Endothelial cell of umbilical vein (primary cell): ENCODE measurements at regions not wholly inside any gene's neighbourhood (a gene's known extent, or its start where the extent isn't known, plus 50 kb on each side); places are given as distances from the start of the nearest gene placed in this dataset.

Experiments used
- BruUV-seq: library from RNA; stranded (reverse); fragments of 400-500 nt; replicated peaks from 2 replicates; lab custom pipeline; 2021; lab: Mats Ljungman, UMichigan
- CTCF ChIA-PET: fragments of 300-600, 350-600 bp; sonication (Branson Sonifier 250); formaldehyde crosslinking; loops from one replicate; lab custom pipeline; 2021; ENCODE audit warnings: antibody characterized with exemption, inconsistent platforms; lab: Charles Lee
- POLR2A ChIA-PET: fragments of 300-600, 350-600 bp; sonication (Branson Sonifier 250); formaldehyde crosslinking; loops from one replicate; lab custom pipeline; 2021; ENCODE audit warnings: antibody characterized with exemption, inconsistent platforms; lab: Charles Lee
- DNase-seq: peaks from one replicate; pipeline ENCODE4 v3.0.0-alpha.2; 2011; ENCODE audit warnings: low read depth, low spot score
- FAIRE-seq: peaks from 2 replicates; lab custom pipeline; 2011; peaks lifted over from hg19 to GRCh38; lab: Jason Lieb, UNC
- H2AFZ ChIP-seq: 2 replicates; pipeline ENCODE4 v1.6.0; 2012; ENCODE audit warnings: low read depth, low read length, control low read depth, inconsistent platforms
- H3K27ac ChIP-seq: 2 replicates; pipeline ENCODE4 v1.5.1; 2011; ENCODE audit warnings: low read depth, mild to moderate bottlenecking, control low read depth, low read length, moderate library complexity; ENCODE audit not compliant: insufficient read depth
- H3K27me3 ChIP-seq, 2 experiments: 2 replicates each; pipeline versions ENCODE4 v1.6.0 to v1.6.1; 2011; ENCODE audit warnings: low read length in 2 of 2, mixed read lengths in 1 of 2; ENCODE audit not compliant: control insufficient read depth in 2 of 2, insufficient read depth in 2 of 2
- H3K36me3 ChIP-seq, 2 experiments: 2 replicates in 1 of 2; 3 replicates in 1 of 2; pipeline ENCODE4 v1.5.1; 2011; ENCODE audit warnings: low read length in 2 of 2, mild to moderate bottlenecking in 1 of 2, moderate library complexity in 1 of 2; ENCODE audit not compliant: control insufficient read depth in 2 of 2, insufficient read depth in 2 of 2; ENCODE audit errors: extremely low read depth in 1 of 2
- H3K4me1 ChIP-seq: 3 replicates; pipeline ENCODE4 v1.5.1; 2011; ENCODE audit warnings: mild to moderate bottlenecking, low read length; ENCODE audit not compliant: control insufficient read depth, insufficient read depth; ENCODE audit errors: extremely low read depth
- H3K4me2 ChIP-seq: 2 replicates; pipeline ENCODE4 v1.6.1; 2011; ENCODE audit warnings: low read length, control low read depth, mixed read lengths; ENCODE audit not compliant: insufficient read depth
- H3K4me3 ChIP-seq, 3 experiments: fragments of 200-600 bp in 1 of 3; sonication (generic), shearing (Covaris generic) in 1 of 3; replicated peaks in 1 of 3; 2 replicates each; pipeline ENCODE4 v1.5.1; 2011 to 2016; ENCODE audit warnings: control low read depth in 3 of 3, low read length in 3 of 3, mild to moderate bottlenecking in 2 of 3, inconsistent platforms in 1 of 3, low read depth in 1 of 3, moderate library complexity in 1 of 3; ENCODE audit not compliant: insufficient read depth in 1 of 3
- H3K79me2 ChIP-seq: 2 replicates; pipeline ENCODE4 v1.6.0; 2012; ENCODE audit warnings: low read length, inconsistent platforms; ENCODE audit not compliant: control insufficient read depth, insufficient read depth
- H3K9ac ChIP-seq: replicated peaks from 2 replicates; pipeline ENCODE3; 2011; ENCODE audit warnings: low read length, control low read depth; ENCODE audit not compliant: insufficient read depth; ENCODE audit errors: extremely low read depth
- H3K9me1 ChIP-seq: replicated peaks from 3 replicates; pipeline ENCODE4 v1.6.0; 2011; ENCODE audit warnings: mild to moderate bottlenecking, low read length; ENCODE audit not compliant: control insufficient read depth, insufficient read depth; ENCODE audit errors: extremely low read depth
- H3K9me3 ChIP-seq: replicated peaks from 2 replicates; pipeline ENCODE4 v1.5.1; 2012; ENCODE audit warnings: low read length, inconsistent platforms; ENCODE audit not compliant: control insufficient read depth, insufficient read depth
- H4K20me1 ChIP-seq: replicated peaks from 2 replicates; pipeline ENCODE3; 2011; ENCODE audit warnings: mild to moderate bottlenecking, low read length; ENCODE audit not compliant: control insufficient read depth, insufficient read depth; ENCODE audit errors: extremely low read depth
- CTCF ChIP-seq, 2 donors: IDR thresholded peaks; 1 replicate in 1 of 2; 2 replicates in 1 of 2; pipeline ENCODE4 v1.5.1; 2011; ENCODE audit warnings: low read length in 2 of 2, mild to moderate bottlenecking in 2 of 2, moderate library complexity in 2 of 2, control low read depth in 1 of 2, inconsistent platforms in 1 of 2, low read depth in 1 of 2; ENCODE audit not compliant: insufficient read depth in 1 of 2; ENCODE audit errors: extremely low read depth in 1 of 2
- EZH2 ChIP-seq: IDR thresholded peaks from 2 replicates; pipeline ENCODE4 v1.6.1; 2012; ENCODE audit warnings: borderline replicate concordance, low read depth, mild to moderate bottlenecking, moderate library complexity, low read length, inconsistent platforms; ENCODE audit not compliant: severe bottlenecking
- FOS ChIP-seq: IDR thresholded peaks from 2 replicates; pipeline ENCODE4 v1.6.1; 2011; ENCODE audit warnings: mild to moderate bottlenecking, low read length, moderate library complexity, borderline replicate concordance; ENCODE audit not compliant: insufficient read depth
- GATA2 ChIP-seq: IDR thresholded peaks from 2 replicates; pipeline ENCODE4 v1.7.0; 2011; ENCODE audit warnings: low read depth, mild to moderate bottlenecking, moderate library complexity, mixed read lengths, low read length; ENCODE audit not compliant: insufficient read length, insufficient read depth
- JUN ChIP-seq: IDR thresholded peaks from 2 replicates; pipeline ENCODE4 v1.6.1; 2011; ENCODE audit warnings: borderline replicate concordance, low read depth; ENCODE audit not compliant: insufficient read length, insufficient read depth
- MAX ChIP-seq: IDR thresholded peaks from 2 replicates; pipeline ENCODE4 v1.6.1; 2011; ENCODE audit not compliant: insufficient read depth, insufficient read length
- MYC ChIP-seq: IDR thresholded peaks from one replicate; pipeline ENCODE4 v1.6.1; 2011; ENCODE audit warnings: mild to moderate bottlenecking, low read depth, low read length
- POLR2A ChIP-seq: IDR thresholded peaks from 2 replicates; pipeline ENCODE4 v1.6.1; 2012; ENCODE audit warnings: low read depth, mild to moderate bottlenecking, control low read depth, low read length
- POLR2AphosphoS5 ChIP-seq: IDR thresholded peaks from 2 replicates; pipeline ENCODE4 v1.6.1; 2012; ENCODE audit warnings: low read depth, mild to moderate bottlenecking, control low read depth, low read length, moderate library complexity; ENCODE audit not compliant: insufficient read depth
- dilution Hi-C: fragments of 300-500 bp; cut with MboI; formaldehyde crosslinking; loops from one replicate; pipeline ENCODE4 v1.15.0; 2019; ENCODE audit warnings: low sequenced_read_pairs; ENCODE audit not compliant: extremely low pct_ligation_motif_present
- intact Hi-C: fragments of 100-400 bp; cut with micrococcal nuclease; formaldehyde crosslinking; loops from one replicate; pipeline ENCODE4 v1.10.0; 2022

- H3K9ac ChIP-seq, result no peak overlapping the region
- FAIRE-seq, result no peak
- H3K9me3 ChIP-seq, result no peaks in the 10 kb centered on the region
- no peaks in the 10 kb centered on the region for H4K20me1 ChIP-seq
- no peaks in the 10 kb centered on the region for H3K79me2 ChIP-seq
- ChIA-PET CTCF (interaction anchor here (1.2 kb wide), 1 partner anchor 22 kb away, joined by 3 read pairs; no protein-coding TSS in a partner anchor), POLR2A (no interaction called here)
- H3K4me1 ChIP-seq, result no peaks in the 10 kb centered on the region
- H3K36me3 ChIP-seq, result no peaks in the 10 kb centered on the region
- no peak for DNase-seq
- no peak overlapping the region for H3K27ac ChIP-seq
- H2AFZ ChIP-seq, result no peak overlapping the region
- dilution Hi-C loops (no loop called here), intact Hi-C loops (no loop called here)
- TF ChIP-seq EZH2 (no peak), GATA2 (no peak), CTCF (IDR thresholded peaks at IDR 0.05; ENCODE audit: extremely low read depth in 1 of 2, insufficient read depth in 1 of 2, low read depth in 1 of 2, low read length in 2 of 2) (no peak), POLR2A (no peak), FOS (no peak), JUN (no peak), MAX (no peak), MYC (no peak), POLR2AphosphoS5 (no peak)
- no peak overlapping the region for H3K4me2 ChIP-seq
- no peaks in the 10 kb centered on the region for H3K27me3 ChIP-seq
- no peaks in the 10 kb centered on the region for H3K9me1 ChIP-seq
- BruUV-seq, result no TSS peak
- no peak overlapping the region for H3K4me3 ChIP-seq
Measured at GRCh38 chr1:189782295-189782694, 695.4 kb downstream of the BRINP3 start.
